ENCODE measurements at regions not wholly inside any gene's neighbourhood (a gene's known extent, or its start where the extent isn't known, plus 50 kb on each side); places are given as distances from the start of the nearest gene placed in this dataset.
"Not testable (repeated sequence)": the region's sequence is repeated elsewhere in the genome, so short reads cannot be mapped to it uniquely, and the experiment has no call there.

GRCh38 chr3:65170390-65171042 lies 482.7 kb upstream of the ADAMTS9 start:
- peak; percentile 33 for DNase-seq

GRCh38 chr3:65169961-65170360 lies 482.2 kb upstream of the ADAMTS9 start:
- no peak for DNase-seq

GRCh38 chr3:65168547-65168946 lies 480.7 kb upstream of the ADAMTS9 start:
- DNase-seq = no peak

- DNase-seq = no peak
Measured at GRCh38 chr3:65166531-65166930, 478.7 kb upstream of the ADAMTS9 start.

- DNase-seq = no peak
Measured at GRCh38 chr3:65158023-65158422, 470.2 kb upstream of the ADAMTS9 start.

- no peak for DNase-seq
Measured at GRCh38 chr3:65153850-65154512, 466.2 kb upstream of the ADAMTS9 start.

- no peak for DNase-seq
Measured at GRCh38 chr3:65151666-65152065, 463.9 kb upstream of the ADAMTS9 start.

GRCh38 chr3:65149877-65150276 lies 462.1 kb upstream of the ADAMTS9 start:
- DNase-seq = no peak

- no peak for DNase-seq
Measured at GRCh38 chr3:65148687-65149086, 460.9 kb upstream of the ADAMTS9 start.

GRCh38 chr3:65146179-65146578 lies 458.4 kb upstream of the ADAMTS9 start:
- no peak for DNase-seq

- DNase-seq = no peak
Measured at GRCh38 chr3:65145680-65146079, 457.9 kb upstream of the ADAMTS9 start.

GRCh38 chr3:65144791-65145351 lies 457.1 kb upstream of the ADAMTS9 start:
- no peak for DNase-seq

- DNase-seq = no peak
Measured at GRCh38 chr3:65142456-65142855, 454.7 kb upstream of the ADAMTS9 start.

GRCh38 chr3:65138556-65138955 lies 450.8 kb upstream of the ADAMTS9 start:
- no peak for DNase-seq

GRCh38 chr3:65133752-65134151 lies 446.0 kb upstream of the ADAMTS9 start:
- not testable (repeated sequence) for DNase-seq

- no peak for DNase-seq
Measured at GRCh38 chr3:65130782-65131181, 443.0 kb upstream of the ADAMTS9 start.

- DNase-seq = no peak
Measured at GRCh38 chr3:65128346-65128745, 440.5 kb upstream of the ADAMTS9 start.

- no peak for DNase-seq
Measured at GRCh38 chr3:65126527-65127410, 439.0 kb upstream of the ADAMTS9 start.

GRCh38 chr3:65120156-65120555 lies 432.4 kb upstream of the ADAMTS9 start:
- DNase-seq = not testable (repeated sequence)

- no peak for DNase-seq
Measured at GRCh38 chr3:65118912-65119499, 431.2 kb upstream of the ADAMTS9 start.

GRCh38 chr3:65114041-65114440 lies 426.2 kb upstream of the ADAMTS9 start:
- no peak for DNase-seq

GRCh38 chr3:65112751-65113300 lies 425.0 kb upstream of the ADAMTS9 start:
- no peak for DNase-seq

- no peak for DNase-seq
Measured at GRCh38 chr3:65110661-65111060, 422.9 kb upstream of the ADAMTS9 start.
